ENCODE measurements at regions not wholly inside any gene's neighbourhood (a gene's known extent, or its start where the extent isn't known, plus 50 kb on each side); places are given as distances from the start of the nearest gene placed in this dataset.
A peak's percentile ranks its signal among the peaks of the same experiment; 100 is the strongest.
"Not testable (repeated sequence)": the region's sequence is repeated elsewhere in the genome, so short reads cannot be mapped to it uniquely, and the experiment has no call there.

- DNase-seq: no peak
Measured at GRCh38 chr7:153090764-153091163, 331.2 kb downstream of the ACTR3B start.

- no peak for DNase-seq
Measured at GRCh38 chr7:153091477-153091876, 331.9 kb downstream of the ACTR3B start.

- DNase-seq: peak; percentile 34
Measured at GRCh38 chr7:153097511-153098201, 338.1 kb downstream of the ACTR3B start.

- no peak for DNase-seq
Measured at GRCh38 chr7:153099235-153099634, 339.7 kb downstream of the ACTR3B start.

- DNase-seq: no peak
Measured at GRCh38 chr7:153100691-153101237, 341.2 kb downstream of the ACTR3B start.

GRCh38 chr7:153103202-153103601 is 343.6 kb downstream of the ACTR3B start:
- DNase-seq: peak; percentile 22

GRCh38 chr7:153107826-153108225 is 348.3 kb downstream of the ACTR3B start:
- DNase-seq: no peak

- no peak for DNase-seq
Measured at GRCh38 chr7:153109566-153109965, 350.0 kb downstream of the ACTR3B start.

GRCh38 chr7:153110606-153111005 is 351.1 kb downstream of the ACTR3B start:
- no peak for DNase-seq

GRCh38 chr7:153122255-153122654 is 362.7 kb downstream of the ACTR3B start:
- DNase-seq: not testable (repeated sequence)

GRCh38 chr7:153130052-153130451 is 370.5 kb downstream of the ACTR3B start:
- DNase-seq: no peak

- no peak for DNase-seq
Measured at GRCh38 chr7:153151766-153152165, 392.2 kb downstream of the ACTR3B start.

GRCh38 chr7:153152801-153153422 is 393.4 kb downstream of the ACTR3B start:
- DNase-seq: no peak

GRCh38 chr7:153158149-153158548 is 398.6 kb downstream of the ACTR3B start:
- DNase-seq: no peak

GRCh38 chr7:153170287-153170686 is 410.7 kb downstream of the ACTR3B start:
- DNase-seq: no peak

- no peak for DNase-seq
Measured at GRCh38 chr7:153185936-153186335, 426.4 kb downstream of the ACTR3B start.

- DNase-seq: no peak
Measured at GRCh38 chr7:153188161-153188560, 428.6 kb downstream of the ACTR3B start.

GRCh38 chr7:153188630-153189029 is 429.1 kb downstream of the ACTR3B start:
- DNase-seq: no peak

- DNase-seq: no peak
Measured at GRCh38 chr7:153190452-153190851, 430.9 kb downstream of the ACTR3B start.

- DNase-seq: no peak
Measured at GRCh38 chr7:153190986-153191385, 431.4 kb downstream of the ACTR3B start.

- DNase-seq: no peak
Measured at GRCh38 chr7:153193144-153193595, 433.6 kb downstream of the ACTR3B start.

GRCh38 chr7:153217032-153217431 is 457.5 kb downstream of the ACTR3B start:
- DNase-seq: no peak

- no peak for DNase-seq
Measured at GRCh38 chr7:153224890-153225289, 465.3 kb downstream of the ACTR3B start.

- not testable (repeated sequence) for DNase-seq
Measured at GRCh38 chr7:153245136-153245535, 485.6 kb downstream of the ACTR3B start.
